Transverse colon (tissue), 4 donors: ENCODE measurements at regions not wholly inside any gene's neighbourhood (a gene's known extent, or its start where the extent isn't known, plus 50 kb on each side); places are given as distances from the start of the nearest gene placed in this dataset.

ENCODE experiments used
- DNase-seq: peaks from one replicate; pipeline ENCODE4 v3.0.0-alpha.2; 2019
- H3K27ac ChIP-seq, 4 donors: fragments of 200-600 bp; sonication (generic); 2 replicates each; pipeline ENCODE4 v1.5.1; 2016 to 2018; ENCODE audit warnings: inconsistent platforms in 4 of 4
- H3K27me3 ChIP-seq: fragments of 200-600 bp; sonication (generic); 2 replicates; pipeline ENCODE4 v1.5.1; 2017; ENCODE audit warnings: inconsistent platforms
- H3K36me3 ChIP-seq, 4 donors: fragments of 200-600 bp; sonication (generic); 2 replicates each; pipeline ENCODE4 v1.5.1; 2017 to 2019; ENCODE audit warnings: inconsistent platforms in 4 of 4
- H3K4me1 ChIP-seq, 4 donors: fragments of 200-600 bp; sonication (generic); 2 replicates each; pipeline ENCODE4 v1.5.1; 2017 to 2020; ENCODE audit warnings: inconsistent platforms in 4 of 4
- H3K4me3 ChIP-seq, 4 donors: fragments of 200-600 bp; sonication (generic); 1 replicate in 1 of 4; 2 replicates in 3 of 4; pipeline versions ENCODE4 v1.5.1 to v1.6.1; 2017 to 2019; ENCODE audit warnings: inconsistent platforms in 4 of 4
- H3K9me3 ChIP-seq, 2 donors: fragments of 200-600 bp; sonication (generic); 2 replicates each; pipeline ENCODE4 v1.5.1; 2017 to 2019; ENCODE audit warnings: inconsistent platforms in 2 of 2
- CTCF ChIP-seq, 5 experiments: fragments of 200-600 bp in 3 of 5; fragments of 450-650 bp in 2 of 5; sonication (generic) in 3 of 5; IDR thresholded peaks; 1 replicate in 2 of 5; 2 replicates in 3 of 5; pipeline ENCODE4 v1.5.1; 2016 to 2017; ENCODE audit warnings: antibody characterized with exemption in 5 of 5, inconsistent platforms in 3 of 5, mild to moderate bottlenecking in 2 of 5, moderate library complexity in 1 of 5
- EP300 ChIP-seq: sonication (generic); formaldehyde crosslinking; IDR thresholded peaks from one replicate; pipeline ENCODE4 v1.6.1; 2017; ENCODE audit warnings: antibody characterized with exemption, low read depth
- POLR2A ChIP-seq: fragments of 450-650 bp; IDR thresholded peaks from one replicate; pipeline ENCODE4 v1.6.1; 2016; ENCODE audit warnings: antibody characterized with exemption, mild to moderate bottlenecking, moderate library complexity
- POLR2AphosphoS5 ChIP-seq, 3 donors: sonication (generic); formaldehyde crosslinking; IDR thresholded peaks; one replicate each; pipeline ENCODE4 v1.6.1; 2016; ENCODE audit warnings: antibody characterized with exemption in 3 of 3
- WGBS, 2 donors: methylation state at CpG; one replicate each; pipeline ENCODE4 v1.1.5; 2018; ENCODE audit warnings: low coverage in 1 of 2; 5-methylcytosine and 5-hydroxymethylcytosine counted together
- in situ Hi-C, 4 donors: fragments of 200-750 bp; cut with MboI; loops; one replicate each; pipeline versions ENCODE4 v1.15.0 to v1.15.1; 2017; ENCODE audit warnings: low sequenced_read_pairs in 3 of 4, low pct_ligation_motif_present in 1 of 4, low pct_unique_long_range_greater_than_20kb in 1 of 4
- intact Hi-C: fragments of 100-400 bp; cut with DNase I; formaldehyde crosslinking; loops from one replicate; pipeline ENCODE4 v1.15.1; 2023; ENCODE audit warnings: low total_unique reads

GRCh38 chr3:56940976-56941375 lies 119.5 kb upstream of the SPATA12 start:
- 95% methylated on average over 4 of the region's 4 CpGs; no CpG with 5 or more reads in 1 of the 2 donors for WGBS, 2 donors
- no peak for TF ChIP-seq POLR2A
- no peak for DNase-seq
- no peak overlapping the region for H3K4me3 ChIP-seq
- intact Hi-C loops (no loop called here), in situ Hi-C loops (no loop called here)
- H3K27ac ChIP-seq = no peak overlapping the region
- no peaks in the 10 kb centered on the region for H3K27me3 ChIP-seq
- no peaks in the 10 kb centered on the region for H3K4me1 ChIP-seq
- H3K36me3 ChIP-seq = no peaks in the 10 kb centered on the region
- H3K9me3 ChIP-seq = no peaks in the 10 kb centered on the region

- H3K4me3 ChIP-seq = no peak overlapping the region
- in situ Hi-C loops (no loop called here), intact Hi-C loops (no loop called here)
- TF ChIP-seq EP300 (no peak), CTCF (IDR thresholded peaks at IDR 0.05) (no peak), POLR2AphosphoS5 (IDR thresholded peaks at IDR 0.05) (no peak), POLR2A (no peak)
- no peaks in the 10 kb centered on the region for H3K9me3 ChIP-seq
- 83% methylated on average over 2 to 4 of the region's 4 CpGs for WGBS, 2 donors
- DNase-seq = no peak
- no peak overlapping the region for H3K27ac ChIP-seq
- H3K4me1 ChIP-seq = no peaks in the 10 kb centered on the region
- H3K27me3 ChIP-seq = no peaks in the 10 kb centered on the region
- no peaks in the 10 kb centered on the region for H3K36me3 ChIP-seq
Observed at GRCh38 chr3:56940321-56940720, 120.1 kb upstream of the SPATA12 start.

GRCh38 chr3:56939834-56940233 lies 120.6 kb upstream of the SPATA12 start:
- Histone ChIP-seq H3K4me1 (no peaks in the 10 kb centered on the region), H3K27ac (no peak overlapping the region), H3K4me3 (no peak overlapping the region), H3K36me3 (no peaks in the 10 kb centered on the region), H3K27me3 (no peaks in the 10 kb centered on the region), H3K9me3 (no peaks in the 10 kb centered on the region)
- WGBS, 2 donors = 69% methylated on average over 1 of the region's 1 CpG; no CpG with 5 or more reads in 1 of the 2 donors
- in situ Hi-C loops (no loop called here), intact Hi-C loops (no loop called here)
- DNase-seq = no peak
- TF ChIP-seq POLR2A (no peak), POLR2AphosphoS5 (IDR thresholded peaks at IDR 0.05) (no peak), EP300 (no peak), CTCF (IDR thresholded peaks at IDR 0.05) (no peak)

GRCh38 chr3:56938530-56938929 lies 121.9 kb upstream of the SPATA12 start:
- in situ Hi-C loops (no loop called here), intact Hi-C loops (no loop called here)
- H3K9me3 ChIP-seq = no peaks in the 10 kb centered on the region
- H3K27ac ChIP-seq = no peak overlapping the region
- no peaks in the 10 kb centered on the region for H3K27me3 ChIP-seq
- no peak overlapping the region for H3K4me3 ChIP-seq
- no peaks in the 10 kb centered on the region for H3K36me3 ChIP-seq
- no peak for DNase-seq
- no peaks in the 10 kb centered on the region for H3K4me1 ChIP-seq
- 82 to 94% methylated on average over 5 to 8 of the region's 8 CpGs for WGBS, 2 donors
- TF ChIP-seq CTCF (IDR thresholded peaks at IDR 0.05) = no peak
- TF ChIP-seq POLR2A = no peak
- no peak for TF ChIP-seq POLR2AphosphoS5 (IDR thresholded peaks at IDR 0.05)
- no peak for TF ChIP-seq EP300

GRCh38 chr3:56937580-56937979 lies 122.9 kb upstream of the SPATA12 start:
- Histone ChIP-seq H3K36me3 (no peaks in the 10 kb centered on the region), H3K4me1 (no peaks in the 10 kb centered on the region), H3K27ac (no peak overlapping the region), H3K27me3 (no peaks in the 10 kb centered on the region), H3K9me3 (no peaks in the 10 kb centered on the region), H3K4me3 (no peak overlapping the region)
- TF ChIP-seq POLR2A (no peak), CTCF (IDR thresholded peaks at IDR 0.05) (no peak), EP300 (no peak), POLR2AphosphoS5 (IDR thresholded peaks at IDR 0.05) (no peak)
- in situ Hi-C loops = no loop called here
- intact Hi-C loops = no loop called here
- no peak for DNase-seq
